SU-DHL-6 (cell line): ENCODE measurements at regions not wholly inside any gene's neighbourhood (a gene's known extent, or its start where the extent isn't known, plus 50 kb on each side); places are given as distances from the start of the nearest gene placed in this dataset.

Source experiments
- H2AFZ ChIP-seq: fragments of 200-600 bp; sonication (generic); 2 replicates; pipeline ENCODE4 v1.6.1; 2014; ENCODE audit warnings: low read depth, mild to moderate bottlenecking, moderate library complexity, mixed read lengths, antibody characterized with exemption, low read length; ENCODE audit not compliant: severe bottlenecking
- H3F3A ChIP-seq: fragments of 200-600 bp; shearing (Covaris generic); 2 replicates; pipeline ENCODE4 v1.6.0; 2016; ENCODE audit warnings: antibody characterized with exemption, mild to moderate bottlenecking; ENCODE audit not compliant: insufficient read depth
- H3K27ac ChIP-seq: fragments of 200-600 bp; sonication (generic); 2 replicates; pipeline ENCODE4 v1.5.1; 2016; ENCODE audit warnings: low read depth, mild to moderate bottlenecking, low read length, moderate library complexity, mixed read lengths
- H3K27me3 ChIP-seq: fragments of 200-600 bp; sonication (generic), shearing (Covaris generic); 2 replicates; pipeline ENCODE4 v1.6.0; 2014; ENCODE audit warnings: mild to moderate bottlenecking, low read length
- H3K36me3 ChIP-seq: fragments of 200-600 bp; sonication (generic); 2 replicates; pipeline ENCODE4 v1.6.1; 2014; ENCODE audit warnings: mild to moderate bottlenecking, low read length, mixed read lengths
- H3K4me2 ChIP-seq: fragments of 300-600, 200-600 bp; shearing (Covaris generic), sonication (generic); 2 replicates; pipeline ENCODE4 v1.6.0; 2014; ENCODE audit warnings: low read length, low read depth, mild to moderate bottlenecking; ENCODE audit not compliant: poor library complexity, severe bottlenecking
- H3K4me3 ChIP-seq: fragments of 200-600 bp; sonication (generic); 2 replicates; pipeline ENCODE4 v1.5.1; 2014; ENCODE audit warnings: antibody characterized with exemption, low read length, mild to moderate bottlenecking, mixed read lengths; ENCODE audit not compliant: insufficient read depth, poor library complexity, severe bottlenecking
- H3K79me2 ChIP-seq: fragments of 200-600 bp; sonication (generic); 2 replicates; pipeline ENCODE4 v1.6.1; 2014; ENCODE audit warnings: mild to moderate bottlenecking, low read length, moderate library complexity; ENCODE audit not compliant: insufficient read depth
- H3K9ac ChIP-seq: fragments of 200-600 bp; sonication (generic); 2 replicates; pipeline ENCODE4 v1.7.0; 2014; ENCODE audit warnings: mild to moderate bottlenecking, low read length
- H3K9me2 ChIP-seq: fragments of 200-600 bp; sonication (generic); replicated peaks from 2 replicates; pipeline ENCODE4 v1.6.1; 2014; ENCODE audit warnings: low read length; ENCODE audit not compliant: insufficient read depth
- H3K9me3 ChIP-seq: fragments of 200-600 bp; sonication (generic); 2 replicates; pipeline ENCODE4 v1.6.1; 2014; ENCODE audit warnings: low read length, mixed read lengths; ENCODE audit not compliant: insufficient read depth
- H4K20me1 ChIP-seq: fragments of 200-600 bp; sonication (generic); 2 replicates; pipeline ENCODE4 v1.6.1; 2014; ENCODE audit warnings: low read depth, mild to moderate bottlenecking, antibody characterized with exemption, low read length, moderate library complexity, mixed read lengths
- CTCF ChIP-seq: fragments of 200-600 bp; sonication (generic); IDR thresholded peaks from one replicate; pipeline ENCODE4 v1.5.1; 2017; ENCODE audit warnings: antibody characterized with exemption, mild to moderate bottlenecking, low read length, moderate library complexity; ENCODE audit not compliant: insufficient read depth, poor library complexity, severe bottlenecking
- EZH2phosphoT487 ChIP-seq: fragments of 200-600 bp; sonication (generic), shearing (Covaris generic); conservative IDR thresholded peaks from 2 replicates; pipeline ENCODE4 v1.6.1; 2018; ENCODE audit warnings: mild to moderate bottlenecking, antibody characterized with exemption, low read length, moderate library complexity, mixed read lengths

GRCh38 chr9:118701985-118702384 is 667.2 kb downstream of the BRINP1 start:
- Histone ChIP-seq H3K9ac (no peak overlapping the region), H3K79me2 (no peaks in the 10 kb centered on the region), H3K9me3 (no peaks in the 10 kb centered on the region), H3F3A (no peaks in the 10 kb centered on the region), H2AFZ (no peak overlapping the region), H3K4me2 (no peak overlapping the region), H3K9me2 (no peaks in the 10 kb centered on the region), H3K27ac (no peak overlapping the region), H3K36me3 (no peaks in the 10 kb centered on the region), H3K4me3 (no peak overlapping the region), H3K27me3 (no peaks in the 10 kb centered on the region), H4K20me1 (no peaks in the 10 kb centered on the region)
- no peak for TF ChIP-seq CTCF
- no peak for TF ChIP-seq EZH2phosphoT487

GRCh38 chr9:118711843-118712242 is 657.4 kb downstream of the BRINP1 start:
- H3K36me3 ChIP-seq = no peaks in the 10 kb centered on the region
- TF ChIP-seq CTCF (no peak), EZH2phosphoT487 (no peak)
- no peaks in the 10 kb centered on the region for H4K20me1 ChIP-seq
- no peaks in the 10 kb centered on the region for H3K9me2 ChIP-seq
- H3K4me2 ChIP-seq = no peak overlapping the region
- no peak overlapping the region for H3K27ac ChIP-seq
- H2AFZ ChIP-seq = no peak overlapping the region
- H3K9ac ChIP-seq = no peak overlapping the region
- H3F3A ChIP-seq = no peaks in the 10 kb centered on the region
- H3K79me2 ChIP-seq = no peaks in the 10 kb centered on the region
- no peaks in the 10 kb centered on the region for H3K9me3 ChIP-seq
- no peaks in the 10 kb centered on the region for H3K27me3 ChIP-seq
- no peak overlapping the region for H3K4me3 ChIP-seq

GRCh38 chr9:118721276-118721675 is 648.0 kb downstream of the BRINP1 start:
- TF ChIP-seq EZH2phosphoT487 (no peak), CTCF (no peak)
- H3K4me3 ChIP-seq = no peak overlapping the region
- H3K36me3 ChIP-seq = no peaks in the 10 kb centered on the region
- H3K9ac ChIP-seq = no peak overlapping the region
- no peaks in the 10 kb centered on the region for H3F3A ChIP-seq
- no peak overlapping the region for H3K4me2 ChIP-seq
- no peaks in the 10 kb centered on the region for H3K9me2 ChIP-seq
- no peaks in the 10 kb centered on the region for H3K9me3 ChIP-seq
- H3K27ac ChIP-seq = no peak overlapping the region
- no peaks in the 10 kb centered on the region for H3K79me2 ChIP-seq
- H3K27me3 ChIP-seq = no peaks in the 10 kb centered on the region
- no peaks in the 10 kb centered on the region for H4K20me1 ChIP-seq
- H2AFZ ChIP-seq = no peak overlapping the region
